ENCODE measurements at regions not wholly inside any gene's neighbourhood (a gene's known extent, or its start where the extent isn't known, plus 50 kb on each side); places are given as distances from the start of the nearest gene placed in this dataset.

DNA sequence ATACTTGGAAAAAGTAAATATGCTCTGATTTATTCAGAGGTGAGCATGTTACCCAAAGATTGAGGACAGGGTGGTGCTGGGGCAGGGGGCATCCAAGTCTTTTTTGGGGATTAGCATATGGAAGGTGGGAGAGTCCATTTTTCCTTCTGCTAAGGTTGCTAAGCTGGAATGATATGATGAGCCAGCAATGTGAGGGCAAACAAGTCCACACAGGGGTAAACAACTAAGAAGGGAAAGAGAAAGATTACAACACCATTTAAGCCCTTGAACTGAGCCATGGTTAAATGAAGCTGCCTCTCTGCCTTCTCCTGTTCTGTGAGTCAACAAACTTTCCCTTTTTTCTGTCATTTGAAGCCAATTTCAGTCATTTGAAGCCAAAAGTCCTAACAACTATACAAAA, 89.0 kb downstream of the RPL22L1 start:
- no peak for DNase-seq (ENCODE audit: low read depth, low spot score)

GRCh38 chr3:170780471-170780870, 89.5 kb downstream of the RPL22L1 start:
- DNase-seq (ENCODE audit: low read depth, low spot score) = no peak

DNA sequence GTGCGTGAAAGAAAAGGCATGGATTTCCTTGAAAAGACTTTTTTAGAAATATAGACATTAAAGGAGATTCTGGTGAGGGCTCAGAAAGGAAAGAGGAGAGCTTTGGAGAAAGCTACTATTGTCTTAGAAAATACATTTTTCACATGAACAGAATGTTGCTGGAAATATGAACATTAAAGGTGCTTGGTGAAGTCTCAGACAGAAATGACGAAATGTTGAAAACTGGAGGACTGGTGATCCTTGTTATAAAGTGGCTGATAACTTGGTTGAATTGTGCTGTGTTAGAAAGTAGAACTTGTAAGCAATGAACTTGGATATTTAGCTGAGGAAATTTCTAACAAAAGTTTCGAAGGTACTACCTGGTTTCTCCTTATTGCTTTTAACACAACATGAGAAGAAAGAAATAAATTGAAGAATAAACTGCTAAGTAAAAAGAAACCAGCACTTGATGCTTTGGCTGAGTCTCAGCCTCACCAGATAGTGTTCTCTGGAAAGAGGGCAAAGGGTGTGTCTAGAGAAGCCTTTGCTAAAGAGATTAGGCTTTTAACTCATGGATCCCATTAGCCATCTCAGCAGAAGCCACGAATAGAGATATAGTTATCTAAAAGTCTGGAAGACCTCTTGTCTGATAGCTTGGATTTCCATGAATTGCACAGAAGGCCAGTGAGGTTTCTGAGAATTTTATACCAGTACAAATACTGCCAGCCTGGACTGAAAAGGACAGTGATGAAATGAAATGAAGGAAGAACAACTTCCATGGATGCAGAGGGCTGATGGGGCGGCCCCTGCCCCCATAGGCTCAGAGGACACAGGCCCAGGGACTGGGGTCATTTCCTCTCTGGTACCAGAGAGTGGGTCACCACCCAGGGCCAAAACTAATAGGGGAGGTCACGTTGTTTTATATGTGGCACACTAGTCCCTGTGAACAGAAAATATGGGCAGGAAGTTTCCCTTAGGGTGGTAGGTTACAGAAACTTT, 91.5 kb downstream of the RPL22L1 start:
- no peak for DNase-seq (ENCODE audit: low read depth, low spot score)

DNA sequence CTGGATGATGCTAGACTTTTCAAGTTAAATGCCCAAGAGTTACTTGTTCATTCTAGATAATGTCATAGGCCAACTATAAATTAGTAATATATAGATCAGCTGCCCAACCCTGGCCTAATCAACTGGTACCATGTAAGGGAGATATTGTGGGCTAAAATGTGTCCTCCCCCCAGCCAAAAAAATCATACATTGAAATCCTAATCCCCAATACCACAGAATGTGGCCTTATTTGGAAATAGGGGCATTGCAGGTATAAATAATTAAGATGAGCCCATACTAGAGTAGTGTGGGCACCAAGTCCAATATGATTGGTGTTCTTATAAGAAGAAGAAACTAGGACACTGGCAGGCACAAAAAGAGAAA, 92.5 kb downstream of the RPL22L1 start:
- DNase-seq (ENCODE audit: low read depth, low spot score) = no peak

DNA sequence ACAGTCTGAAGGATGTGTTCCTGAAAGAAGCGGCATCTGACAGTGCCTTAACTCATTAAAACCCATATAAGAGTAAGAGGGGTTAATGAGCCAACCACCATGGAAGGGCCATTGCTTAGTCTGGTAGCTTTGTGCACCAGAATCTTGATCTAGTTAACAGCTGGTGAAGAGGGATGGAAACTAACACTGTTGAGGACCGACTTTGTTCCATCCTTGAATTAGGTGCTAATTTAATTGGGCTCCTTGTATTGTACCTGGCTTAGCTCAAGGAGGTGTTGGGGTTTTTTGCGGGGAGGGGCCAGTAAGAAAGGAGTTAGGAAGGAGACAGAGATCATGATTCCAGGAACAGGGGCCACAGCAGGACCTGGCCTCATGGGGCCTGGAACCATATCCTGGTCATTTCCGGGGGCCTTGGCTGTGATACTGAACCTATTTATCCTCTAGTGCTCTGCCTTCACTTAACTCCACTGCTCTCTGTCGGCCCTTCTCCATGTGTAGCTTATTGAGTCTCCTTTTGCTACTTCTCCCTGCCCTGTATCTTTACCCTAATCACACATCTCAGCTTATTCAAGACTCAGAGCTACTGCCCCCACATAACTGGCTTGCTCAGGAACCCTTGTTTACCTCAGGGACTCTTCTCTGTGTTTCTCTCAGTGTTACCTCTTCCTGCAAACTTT, 93.0 kb downstream of the RPL22L1 start:
- DNase-seq (ENCODE audit: low read depth, low spot score) = no peak

DNA sequence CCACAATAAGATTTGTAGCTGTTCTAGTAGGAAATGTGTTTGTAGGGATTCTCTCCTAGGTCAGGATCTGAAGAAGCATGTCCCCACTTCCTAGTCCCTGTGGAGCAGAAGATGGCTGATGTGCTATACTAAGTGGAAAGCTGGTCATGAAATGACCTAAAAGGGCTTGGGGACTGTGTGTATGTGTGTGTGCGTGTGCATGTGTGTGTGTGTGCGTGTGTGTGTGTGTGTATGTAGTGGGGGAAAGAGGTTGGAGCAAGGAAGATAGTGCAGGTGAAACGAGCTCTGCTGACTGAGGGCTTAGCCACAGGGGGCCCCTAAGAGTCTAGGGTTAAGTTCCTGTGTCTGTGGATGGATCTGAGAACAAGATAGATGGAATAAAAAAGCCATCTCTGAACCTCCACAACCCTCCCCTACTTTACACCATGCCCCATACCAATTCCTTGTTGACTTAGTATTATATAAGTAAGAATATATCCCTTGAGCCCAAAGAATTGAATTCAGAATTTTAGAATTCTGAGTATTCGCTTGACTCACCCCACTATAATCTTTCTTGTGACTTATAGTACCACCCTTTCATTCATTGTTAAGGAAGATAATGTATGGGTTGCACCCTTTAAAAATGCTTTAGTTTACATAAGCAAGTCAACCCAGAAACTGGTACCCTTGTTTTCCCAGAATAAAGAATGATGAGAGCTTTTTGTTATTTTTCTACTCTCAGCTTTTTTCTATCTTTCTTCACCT, 96.1 kb downstream of the RPL22L1 start:
- no peak for DNase-seq (ENCODE audit: low read depth, low spot score)

- no peak for DNase-seq (ENCODE audit: low read depth, low spot score)
These were observed 97.8 kb downstream of the RPL22L1 start for GRCh38 chr3:170772175-170772574.

DNA sequence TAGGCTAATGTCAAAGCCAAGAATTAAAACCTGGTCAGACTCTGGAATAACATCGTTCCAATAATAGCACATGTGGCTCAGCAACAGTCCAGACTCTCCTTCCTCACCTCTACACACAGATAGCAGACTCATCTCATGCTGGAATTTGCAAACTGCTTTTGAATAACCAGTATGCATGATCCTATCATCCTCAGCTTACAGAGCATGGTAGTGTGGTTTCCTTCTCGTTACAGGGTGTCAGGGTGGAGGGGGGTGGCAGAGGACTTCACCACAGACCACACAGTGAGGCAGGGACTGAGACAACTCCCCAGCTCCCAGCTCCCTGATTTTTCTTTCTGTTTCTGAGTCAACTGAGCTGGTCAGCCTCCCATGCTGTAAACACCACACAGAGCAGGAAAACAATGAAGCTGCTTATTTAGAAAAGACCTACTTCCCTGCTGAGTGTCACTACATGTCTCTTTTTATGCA, 101.6 kb downstream of the RPL22L1 start:
- DNase-seq (ENCODE audit: low read depth, low spot score) = no peak

GRCh38 chr3:170767576-170767941, 102.4 kb downstream of the RPL22L1 start:
- DNase-seq (ENCODE audit: low read depth, low spot score) = no peak

DNA sequence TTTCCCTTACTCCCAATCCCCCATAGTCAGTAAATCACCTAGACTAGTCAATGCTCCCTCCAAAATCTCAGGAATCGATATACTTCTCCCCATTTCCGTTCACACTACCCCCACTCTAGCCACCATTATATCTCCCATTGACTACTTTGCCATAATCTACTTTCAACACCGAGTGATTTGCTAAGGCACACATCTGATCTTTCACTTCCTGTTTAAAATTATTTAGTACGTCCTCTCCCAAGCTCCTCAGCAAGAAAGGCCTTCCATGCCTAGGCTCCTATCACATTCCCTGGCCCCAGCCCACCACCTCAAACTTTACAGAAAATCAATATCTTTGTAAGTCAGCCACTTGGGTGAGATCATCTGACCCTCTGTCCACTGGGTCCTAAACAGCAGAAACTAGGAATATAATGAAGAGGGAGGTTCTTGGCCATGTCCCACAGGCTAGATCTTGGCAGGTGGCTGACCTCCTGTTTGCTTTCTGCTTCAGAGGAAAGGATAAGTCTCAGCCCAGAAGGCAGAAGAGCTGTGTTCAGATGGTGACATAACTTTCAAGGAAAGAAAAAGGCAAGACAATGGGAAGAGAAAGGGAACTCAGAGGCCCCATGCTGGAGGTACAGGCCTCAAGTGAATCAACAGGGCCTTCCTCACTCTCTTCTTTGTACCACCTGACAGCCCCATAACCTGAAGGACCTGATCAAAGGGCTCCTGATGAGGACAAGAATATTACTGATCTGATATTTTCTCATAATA, 103.0 kb downstream of the RPL22L1 start:
- no peak for DNase-seq (ENCODE audit: low read depth, low spot score)

- DNase-seq (ENCODE audit: low read depth, low spot score) = no peak
These were observed 103.7 kb downstream of the RPL22L1 start for GRCh38 chr3:170766253-170766652.

DNA sequence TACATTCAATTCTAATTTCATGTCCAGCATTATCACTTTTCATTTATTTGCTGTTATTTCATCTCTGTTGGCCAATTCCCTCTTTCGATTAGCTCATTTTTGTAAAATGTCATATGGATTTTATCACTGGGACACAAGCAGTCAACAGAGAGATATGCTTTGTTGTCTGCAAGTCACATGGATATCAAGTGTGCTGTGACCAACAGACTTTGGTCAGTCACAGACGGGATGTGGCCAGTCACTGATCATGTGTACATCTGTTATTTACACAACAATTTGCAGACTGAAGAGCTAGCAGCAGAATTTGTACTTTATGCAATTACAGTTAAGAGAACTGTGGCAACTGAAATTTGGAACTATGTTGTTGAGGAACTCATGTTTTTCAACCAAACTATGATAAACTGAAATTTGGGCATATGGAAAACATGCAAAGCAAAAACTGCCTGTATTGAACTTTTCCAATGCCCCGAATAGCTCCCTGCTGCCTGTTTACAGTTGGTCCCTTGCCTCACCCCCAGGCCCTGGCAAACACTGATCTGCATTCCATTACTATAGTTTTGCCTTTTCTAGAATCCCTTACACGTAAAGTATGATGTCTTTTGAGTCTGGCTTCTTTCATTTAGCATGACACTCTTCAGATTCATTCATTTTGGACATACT, 104.4 kb downstream of the RPL22L1 start:
- DNase-seq (ENCODE audit: low read depth, low spot score) = no peak

- no peak for DNase-seq (ENCODE audit: low read depth, low spot score)
These were observed 106.0 kb downstream of the RPL22L1 start for GRCh38 chr3:170764017-170764416.

DNA sequence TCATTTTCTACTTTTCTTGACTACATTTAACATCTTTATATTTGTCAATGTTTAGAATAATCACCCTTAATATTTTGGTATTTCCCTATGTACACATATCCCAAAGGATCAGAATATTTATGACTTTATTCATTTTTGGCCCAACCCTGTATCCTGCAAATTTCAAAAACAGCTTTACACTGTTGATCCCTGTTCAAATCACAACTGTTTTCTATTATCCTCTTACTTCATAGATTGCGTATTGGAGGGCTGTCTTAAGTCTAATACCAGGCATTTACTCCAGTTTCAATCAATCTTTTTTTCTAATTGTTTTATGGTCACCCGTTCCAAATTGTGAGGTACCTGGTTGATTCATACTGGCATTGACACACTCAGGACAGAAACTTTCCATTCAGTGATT, 107.9 kb downstream of the RPL22L1 start:
- no peak for DNase-seq (ENCODE audit: low read depth, low spot score)

DNA sequence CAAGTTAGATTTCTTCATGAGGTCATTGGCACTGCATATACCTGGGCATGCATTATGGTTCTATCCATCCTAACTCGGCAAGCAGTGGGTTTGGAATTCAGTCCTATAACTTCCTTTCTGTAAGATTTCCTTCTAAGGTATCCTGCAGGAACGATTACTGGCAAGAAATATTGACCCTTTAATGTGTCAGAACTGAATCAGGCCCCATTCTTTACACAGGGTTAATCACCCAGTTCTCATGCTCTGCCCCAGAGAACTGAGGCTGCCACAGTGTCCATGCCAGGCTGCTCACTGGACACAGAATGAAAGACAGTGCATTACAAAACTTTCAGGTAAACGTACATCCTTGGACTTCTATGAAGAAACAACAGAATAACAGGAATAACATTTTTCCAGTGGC, 108.9 kb downstream of the RPL22L1 start:
- DNase-seq (ENCODE audit: low read depth, low spot score) = no peak

- DNase-seq (ENCODE audit: low read depth, low spot score) = no peak
These were observed 109.8 kb downstream of the RPL22L1 start for GRCh38 chr3:170760174-170760526.

DNA sequence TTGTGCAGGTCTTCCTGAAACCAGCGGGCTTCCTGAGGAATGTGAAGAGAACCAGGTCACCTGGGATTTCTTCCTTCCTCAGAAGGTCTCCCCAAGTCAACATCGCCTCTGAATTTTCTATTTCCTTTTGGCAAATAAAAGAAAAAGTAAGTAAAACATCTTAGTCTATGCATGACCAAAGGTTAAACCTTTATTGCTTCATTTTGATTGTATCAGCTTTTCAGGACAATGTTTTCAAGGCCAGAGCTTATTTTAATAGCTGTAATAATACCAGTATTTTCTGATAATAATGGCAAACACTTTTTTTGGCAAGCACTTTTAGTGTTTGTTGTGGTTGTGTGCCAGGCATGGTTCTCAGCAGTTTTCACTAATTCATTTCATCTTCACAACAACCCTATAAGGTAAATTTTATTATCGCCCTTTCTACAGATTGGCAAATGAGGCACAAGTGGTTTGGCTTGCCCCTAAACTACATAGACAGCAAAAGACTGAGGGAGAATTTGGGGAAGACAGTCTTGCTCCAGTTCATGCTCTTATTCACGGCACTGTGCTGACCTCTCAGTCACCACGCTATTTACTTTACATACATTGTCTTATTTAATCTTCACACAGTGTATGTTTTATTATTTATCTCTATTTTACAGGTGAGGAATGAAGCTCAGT, 110.4 kb downstream of the RPL22L1 start:
- DNase-seq (ENCODE audit: low read depth, low spot score) = no peak

- DNase-seq (ENCODE audit: low read depth, low spot score) = no peak
These were observed 113.0 kb downstream of the RPL22L1 start for GRCh38 chr3:170757038-170757437.

DNA sequence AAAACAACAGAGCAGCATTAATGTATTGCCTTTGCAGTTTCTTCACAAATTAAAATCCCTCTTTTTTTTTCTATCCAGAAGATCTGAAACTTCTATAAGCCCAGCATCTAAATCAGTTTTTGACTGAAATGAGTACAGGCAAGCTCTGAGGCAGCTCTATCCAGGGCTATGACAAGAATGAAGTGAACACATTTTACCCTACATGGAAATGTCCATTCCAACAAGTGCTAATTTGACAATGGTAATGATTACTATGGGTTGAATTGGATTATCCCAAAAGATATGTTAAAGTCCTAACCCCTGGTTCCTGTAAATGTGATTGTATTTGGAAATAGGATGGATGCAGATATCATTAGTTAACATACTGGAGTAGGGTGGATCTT, 115.7 kb downstream of the RPL22L1 start:
- DNase-seq (ENCODE audit: low read depth, low spot score) = no peak
